ENCODE measurements at regions not wholly inside any gene's neighbourhood (a gene's known extent, or its start where the extent isn't known, plus 50 kb on each side); places are given as distances from the start of the nearest gene placed in this dataset.

DNA sequence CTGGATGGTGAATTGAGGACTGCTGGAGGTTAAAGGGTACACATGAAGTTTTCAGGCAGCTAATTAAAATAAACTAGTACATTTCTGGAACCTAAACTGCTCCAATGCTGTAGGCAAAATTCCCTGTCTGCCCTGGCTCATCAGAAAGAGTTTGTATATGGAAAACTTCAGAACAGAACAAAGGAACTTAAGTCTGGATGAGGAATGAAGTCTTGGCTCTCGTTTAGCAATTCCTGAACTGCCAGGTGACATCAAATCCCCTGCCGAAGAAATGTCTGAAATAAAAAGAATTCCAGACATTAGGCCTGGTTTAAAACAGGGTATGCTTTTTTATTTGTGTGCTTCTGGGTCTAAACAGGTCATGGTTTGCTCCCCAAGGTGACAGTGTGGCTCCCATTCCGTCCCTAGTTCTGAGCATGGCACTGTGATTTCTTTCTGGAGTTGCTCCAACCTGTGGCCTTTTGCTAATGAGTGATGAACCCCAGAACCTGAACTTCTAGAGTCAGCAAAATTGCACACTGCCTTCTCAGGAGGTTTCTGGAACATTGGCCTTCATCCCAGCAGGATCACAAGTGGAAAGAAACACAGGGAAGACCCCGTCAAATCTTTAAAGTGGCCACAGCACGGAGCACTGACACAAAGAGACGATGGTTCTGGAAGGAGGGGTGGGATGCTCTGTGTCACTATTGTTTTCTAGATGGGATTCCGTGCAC lies 129.4 kb upstream of the NAA20 start:
- H3K4me3 Mint-ChIP-seq, result no peak overlapping the region
- H3K4me1 Mint-ChIP-seq, result no peaks in the 10 kb centered on the region
- CTCF ChIA-PET, result no interaction called here
- peaks cover 14% of the 10 kb centered on the region for H3K27me3 Mint-ChIP-seq
- no peak overlapping the region for H3K27ac Mint-ChIP-seq
- DNase-seq, result no peak
- H3K9me3 Mint-ChIP-seq, result no peaks in the 10 kb centered on the region
- no peaks in the 10 kb centered on the region for H3K36me3 Mint-ChIP-seq

DNA sequence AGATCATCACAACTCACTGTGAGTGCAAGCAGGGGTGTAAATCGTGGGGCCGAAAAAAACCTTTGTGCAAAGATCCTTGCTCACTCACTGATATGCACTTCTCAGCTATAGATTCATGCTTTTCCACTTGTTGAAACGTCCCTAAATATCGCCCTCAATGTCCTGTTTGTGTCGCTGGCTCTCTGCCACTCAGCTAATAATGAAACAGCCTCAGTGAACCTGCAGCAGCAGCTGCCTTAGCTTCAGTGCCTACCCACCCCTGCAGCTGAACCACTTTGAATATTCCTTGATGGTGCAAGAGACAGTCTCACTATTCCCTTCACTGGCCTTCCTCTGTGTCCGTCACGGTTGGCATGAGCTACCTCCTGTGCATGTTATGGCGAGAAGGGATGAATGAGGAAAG lies 128.9 kb upstream of the NAA20 start:
- H3K4me3 Mint-ChIP-seq, result no peak overlapping the region
- no peak for DNase-seq
- peaks cover 14% of the 10 kb centered on the region for H3K27me3 Mint-ChIP-seq
- no peaks in the 10 kb centered on the region for H3K36me3 Mint-ChIP-seq
- no peaks in the 10 kb centered on the region for H3K4me1 Mint-ChIP-seq
- no peak overlapping the region for H3K27ac Mint-ChIP-seq
- CTCF ChIA-PET, result no interaction called here
- H3K9me3 Mint-ChIP-seq, result no peaks in the 10 kb centered on the region

- no peak overlapping the region for H3K27ac Mint-ChIP-seq
- peaks cover 14% of the 10 kb centered on the region for H3K27me3 Mint-ChIP-seq
- H3K9me3 Mint-ChIP-seq, result no peaks in the 10 kb centered on the region
- no peak overlapping the region for H3K4me3 Mint-ChIP-seq
- no peaks in the 10 kb centered on the region for H3K4me1 Mint-ChIP-seq
- CTCF ChIA-PET, result no interaction called here
- no peak for DNase-seq
- H3K36me3 Mint-ChIP-seq, result no peaks in the 10 kb centered on the region
Observed at GRCh38 chr20:19889011-19889953, 127.9 kb upstream of the NAA20 start.

- no peak overlapping the region for H3K27ac Mint-ChIP-seq
- no peaks in the 10 kb centered on the region for H3K4me1 Mint-ChIP-seq
- H3K4me3 Mint-ChIP-seq, result no peak overlapping the region
- CTCF ChIA-PET, result no interaction called here
- H3K9me3 Mint-ChIP-seq, result no peaks in the 10 kb centered on the region
- DNase-seq, result no peak
- H3K36me3 Mint-ChIP-seq, result no peaks in the 10 kb centered on the region
- peaks cover 14% of the 10 kb centered on the region for H3K27me3 Mint-ChIP-seq
Observed at GRCh38 chr20:19890445-19891051, 126.6 kb upstream of the NAA20 start.

DNA sequence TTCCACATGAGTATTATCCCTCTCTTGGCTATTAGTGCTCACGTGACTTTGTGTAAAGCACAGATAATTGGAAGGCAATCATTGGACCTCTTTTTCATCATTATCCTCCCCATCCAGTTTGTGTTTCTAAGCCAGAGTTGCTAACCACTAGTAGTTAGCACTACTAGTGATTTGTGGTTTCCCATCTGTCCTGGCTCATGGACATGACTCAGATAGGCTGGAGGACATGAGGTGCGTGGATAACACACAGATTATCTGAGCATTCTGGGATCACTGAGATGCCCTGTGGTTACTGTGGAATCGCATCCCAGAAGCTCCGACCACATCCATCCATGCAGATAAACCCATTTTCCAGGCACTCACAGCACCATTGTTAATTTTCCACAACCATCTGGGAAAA lies 123.8 kb upstream of the NAA20 start:
- H3K4me3 Mint-ChIP-seq, result no peak overlapping the region
- CTCF ChIA-PET, result no interaction called here
- H3K9me3 Mint-ChIP-seq, result no peaks in the 10 kb centered on the region
- no peak overlapping the region for H3K27ac Mint-ChIP-seq
- peaks cover 14% of the 10 kb centered on the region for H3K27me3 Mint-ChIP-seq
- H3K4me1 Mint-ChIP-seq, result no peaks in the 10 kb centered on the region
- H3K36me3 Mint-ChIP-seq, result no peaks in the 10 kb centered on the region
- DNase-seq, result no peak

- no peak overlapping the region for H3K4me3 Mint-ChIP-seq
- no peaks in the 10 kb centered on the region for H3K36me3 Mint-ChIP-seq
- H3K9me3 Mint-ChIP-seq, result peaks cover 12% of the 10 kb centered on the region
- H3K27me3 Mint-ChIP-seq, result no peaks in the 10 kb centered on the region
- CTCF ChIA-PET, result no interaction called here
- no peak for DNase-seq
- H3K27ac Mint-ChIP-seq, result no peak overlapping the region
- H3K4me1 Mint-ChIP-seq, result no peaks in the 10 kb centered on the region
Observed at GRCh38 chr20:19895761-19896160, 121.4 kb upstream of the NAA20 start.

GRCh38 chr20:19897891-19898290 lies 119.3 kb upstream of the NAA20 start:
- peaks cover 4% of the 10 kb centered on the region for H3K27me3 Mint-ChIP-seq
- CTCF ChIA-PET, result no interaction called here
- no peak for DNase-seq
- no peak overlapping the region for H3K4me3 Mint-ChIP-seq
- H3K9me3 Mint-ChIP-seq, result peaks cover 13% of the 10 kb centered on the region
- no peak overlapping the region for H3K27ac Mint-ChIP-seq
- H3K4me1 Mint-ChIP-seq, result no peaks in the 10 kb centered on the region
- no peaks in the 10 kb centered on the region for H3K36me3 Mint-ChIP-seq

GRCh38 chr20:19901226-19901625 lies 115.9 kb upstream of the NAA20 start:
- H3K9me3 Mint-ChIP-seq, result peaks cover 13% of the 10 kb centered on the region
- no peaks in the 10 kb centered on the region for H3K4me1 Mint-ChIP-seq
- CTCF ChIA-PET, result no interaction called here
- DNase-seq, result no peak
- H3K27me3 Mint-ChIP-seq, result peaks cover 4% of the 10 kb centered on the region
- H3K27ac Mint-ChIP-seq, result no peak overlapping the region
- no peaks in the 10 kb centered on the region for H3K36me3 Mint-ChIP-seq
- H3K4me3 Mint-ChIP-seq, result no peak overlapping the region

- Mint-ChIP-seq H3K4me1 (no peaks in the 10 kb centered on the region), H3K27ac (no peak overlapping the region), H3K9me3 (peaks cover 13% of the 10 kb centered on the region), H3K4me3 (no peak overlapping the region), H3K36me3 (no peaks in the 10 kb centered on the region), H3K27me3 (peaks cover 4% of the 10 kb centered on the region)
- CTCF ChIA-PET, result interaction anchor here (0.8 kb wide), 1 partner anchor 91 kb away, joined by 3 read pairs; no protein-coding TSS in a partner anchor
- DNase-seq, result no peak
Observed at GRCh38 chr20:19903168-19903811, 113.9 kb upstream of the NAA20 start.

DNA sequence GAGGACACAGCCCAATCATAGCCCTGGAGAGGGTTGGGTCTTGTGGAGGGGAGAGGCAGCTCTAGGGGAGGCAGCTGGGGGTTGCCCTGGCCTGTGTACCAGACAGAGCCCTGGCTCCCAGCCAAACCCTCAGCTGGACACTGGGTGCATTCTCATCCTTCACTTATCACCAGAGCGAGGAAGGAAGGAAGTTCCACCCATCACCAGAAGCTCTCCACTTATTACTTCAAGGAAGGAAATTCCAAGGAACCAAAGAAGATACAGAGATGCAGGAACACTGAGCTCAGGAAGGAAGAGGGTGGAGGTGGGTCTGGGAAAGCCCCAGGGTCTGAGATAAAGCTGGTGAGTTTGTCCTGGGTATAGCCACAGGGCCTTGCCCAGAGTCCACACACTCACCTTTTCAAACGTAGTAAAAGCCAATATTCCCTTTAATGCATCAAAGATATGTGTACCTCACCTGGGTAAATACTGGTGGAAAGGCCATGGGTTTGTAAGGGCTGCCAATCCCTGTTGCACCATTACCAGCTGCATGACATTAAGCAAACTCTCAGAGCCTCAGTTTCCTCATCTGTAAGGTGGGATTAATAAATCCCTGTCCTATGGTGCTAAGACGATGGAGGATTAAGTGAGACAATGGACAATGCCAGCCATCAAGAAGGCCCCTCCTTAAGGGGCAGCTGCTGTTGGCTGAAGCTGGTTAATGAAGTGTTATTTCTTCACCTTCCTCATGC lies 109.7 kb upstream of the NAA20 start:
- H3K4me3 Mint-ChIP-seq, result no peak overlapping the region
- no peaks in the 10 kb centered on the region for H3K4me1 Mint-ChIP-seq

GRCh38 chr20:19908576-19908975 lies 108.6 kb upstream of the NAA20 start:
- CTCF ChIA-PET, result no interaction called here
- Mint-ChIP-seq H3K36me3 (no peaks in the 10 kb centered on the region), H3K4me1 (no peaks in the 10 kb centered on the region), H3K4me3 (no peak overlapping the region), H3K9me3 (no peaks in the 10 kb centered on the region), H3K27me3 (no peaks in the 10 kb centered on the region), H3K27ac (no peak overlapping the region)
- no peak for DNase-seq

More for the DNA sequence above, 109.7 kb upstream of the NAA20 start:
- no peaks in the 10 kb centered on the region for H3K27me3 Mint-ChIP-seq
- no peaks in the 10 kb centered on the region for H3K36me3 Mint-ChIP-seq
- H3K9me3 Mint-ChIP-seq, result no peaks in the 10 kb centered on the region
- CTCF ChIA-PET, result no interaction called here
- no peak for DNase-seq
- no peak overlapping the region for H3K27ac Mint-ChIP-seq

GRCh38 chr20:19909725-19910124 lies 107.4 kb upstream of the NAA20 start:
- Mint-ChIP-seq H3K4me3 (no peak overlapping the region), H3K27ac (no peak overlapping the region), H3K9me3 (no peaks in the 10 kb centered on the region), H3K4me1 (no peaks in the 10 kb centered on the region), H3K27me3 (no peaks in the 10 kb centered on the region), H3K36me3 (no peaks in the 10 kb centered on the region)
- CTCF ChIA-PET, result no interaction called here
- no peak for DNase-seq

DNA sequence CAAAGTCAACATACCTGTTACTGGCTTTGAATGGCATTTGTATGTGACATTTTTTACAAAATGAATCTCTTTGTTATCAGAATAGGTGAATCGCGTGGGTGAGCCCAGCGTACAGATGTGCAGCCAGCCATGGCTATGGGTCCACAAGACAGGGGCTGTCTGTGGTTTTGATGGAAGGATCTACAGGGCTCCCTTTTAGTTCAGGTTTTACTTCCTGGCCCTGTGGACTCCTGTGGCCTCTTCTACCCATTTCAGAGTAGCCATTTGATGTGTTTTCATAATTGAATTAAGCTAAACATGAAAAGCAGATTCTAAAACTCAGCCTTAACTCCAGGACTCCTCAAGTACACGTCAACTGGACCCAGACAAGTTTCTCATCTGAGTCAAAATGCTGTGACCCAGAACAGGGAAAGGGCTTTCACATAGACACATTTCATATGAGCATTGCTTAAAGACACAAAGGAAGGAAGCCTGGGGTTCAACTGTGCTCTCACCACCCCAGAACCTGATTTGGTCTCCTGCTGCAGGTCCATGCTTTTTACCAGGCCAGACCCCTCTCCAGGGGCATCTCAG lies 105.3 kb upstream of the NAA20 start:
- CTCF ChIA-PET, result no interaction called here
- H3K4me1 Mint-ChIP-seq, result no peaks in the 10 kb centered on the region
- H3K4me3 Mint-ChIP-seq, result no peak overlapping the region
- no peaks in the 10 kb centered on the region for H3K36me3 Mint-ChIP-seq
- H3K9me3 Mint-ChIP-seq, result no peaks in the 10 kb centered on the region
- no peak for DNase-seq
- peaks cover 8% of the 10 kb centered on the region for H3K27me3 Mint-ChIP-seq
- H3K27ac Mint-ChIP-seq, result no peak overlapping the region

Measured in activated naive CD4-positive, alpha-beta T cell treated with anti-CD3 and anti-CD28 coated beads, Interleukin-2, amount 10 ng/mL, durations not matched to agents 7 days and 5 days (primary cell).